Dedifferentiated amniotic fluid mesenchymal stem cell (primary cell): ENCODE measurements at regions not wholly inside any gene's neighbourhood (a gene's known extent, or its start where the extent isn't known, plus 50 kb on each side); places are given as distances from the start of the nearest gene placed in this dataset.

Experiments
- DNase-seq: peaks from one replicate; pipeline ENCODE4 v3.0.0-alpha.2; 2016; ENCODE audit errors: extremely low spot score

- no peak for DNase-seq
Measured at GRCh38 chr2:176388861-176389260, 119.6 kb downstream of the MTX2 start.

DNA sequence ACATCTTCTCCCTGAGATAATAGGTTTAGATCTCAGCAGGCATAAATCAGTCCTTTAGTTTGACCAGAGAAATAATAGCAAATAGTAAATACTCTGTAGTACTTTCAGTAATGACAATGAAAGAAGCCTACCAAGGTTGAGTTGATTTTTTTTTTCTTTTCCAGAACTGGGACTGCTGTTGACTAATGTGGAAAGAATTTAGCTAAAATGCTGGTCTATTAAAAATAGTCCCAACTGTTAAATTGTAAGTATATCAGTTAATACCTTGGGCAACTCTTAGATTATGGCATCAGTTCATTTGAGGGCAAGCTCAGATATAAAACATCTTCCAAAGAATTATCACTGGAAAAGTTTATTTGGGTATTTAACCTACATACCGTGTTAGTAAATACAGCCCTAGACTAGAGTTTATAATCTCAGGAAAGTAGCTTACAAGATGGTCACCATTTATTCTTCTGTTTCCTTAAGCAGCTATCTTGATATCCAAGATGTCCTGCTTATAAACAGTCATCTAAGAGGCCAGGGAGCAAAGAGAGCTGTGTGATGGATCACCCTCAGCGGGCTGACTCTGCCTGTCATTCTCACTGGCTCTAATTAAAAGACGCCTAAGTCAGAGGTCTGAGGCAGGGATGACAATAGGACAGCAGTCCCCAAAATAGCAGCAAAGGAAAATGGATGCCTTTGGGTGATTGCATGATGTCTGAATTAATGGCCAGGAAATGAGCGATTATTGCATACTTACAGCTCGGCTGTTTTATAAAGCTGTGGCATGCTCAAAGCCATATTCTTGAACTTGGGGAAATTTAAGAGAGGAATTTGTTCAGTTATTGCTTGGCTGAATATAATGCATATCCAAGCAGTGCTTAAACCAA is 121.3 kb downstream of the MTX2 start:
- DNase-seq, result no peak

DNA sequence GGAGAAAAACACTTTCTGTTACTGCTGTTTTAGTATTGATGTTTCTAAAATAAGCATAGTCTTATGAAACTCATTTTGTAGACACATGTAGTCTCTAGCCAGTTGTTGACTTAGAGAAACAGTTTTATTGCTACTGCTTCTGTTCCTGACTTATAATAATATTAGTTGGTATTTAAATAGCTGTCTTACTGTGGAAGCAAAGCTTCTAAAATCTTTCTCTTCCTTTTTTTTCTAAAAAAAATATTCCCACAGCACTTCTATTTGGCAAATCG is 121.8 kb downstream of the MTX2 start:
- no peak for DNase-seq

- DNase-seq, result no peak
Measured at GRCh38 chr2:176392249-176392648, 123.0 kb downstream of the MTX2 start.

DNA sequence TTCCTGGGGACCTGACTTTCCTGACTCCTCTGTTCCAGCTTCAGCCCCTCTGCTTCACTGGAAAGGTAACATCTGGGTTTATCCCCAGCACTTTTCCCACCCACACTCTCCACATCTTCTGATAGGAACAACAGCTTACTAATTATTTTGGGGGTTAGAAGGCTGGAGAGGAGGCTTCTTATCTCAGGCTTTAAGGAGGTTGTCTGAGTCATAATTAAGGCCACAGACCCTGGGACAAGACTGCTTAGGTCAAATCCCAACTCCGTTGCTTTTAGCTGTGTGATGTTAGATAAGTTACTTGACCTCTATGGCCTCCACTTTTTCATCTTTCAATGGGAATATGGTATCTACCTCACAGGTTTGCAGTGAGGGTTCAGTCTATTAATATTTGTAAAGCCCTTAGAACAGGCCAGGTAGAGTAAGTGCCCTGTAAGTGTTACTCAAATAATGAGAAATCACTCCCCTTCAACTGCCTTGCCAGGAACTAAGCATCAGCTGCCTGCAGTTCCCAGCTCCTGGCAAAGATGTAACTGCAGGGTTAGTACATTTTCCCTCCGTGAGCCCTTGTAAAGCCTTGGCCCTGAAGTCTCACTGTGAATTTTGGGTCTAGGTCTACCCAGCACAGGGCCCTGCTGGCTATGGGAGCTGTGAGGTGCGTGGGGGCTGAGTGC is 123.6 kb downstream of the MTX2 start:
- DNase-seq, result no peak

- no peak for DNase-seq
Measured at GRCh38 chr2:176395273-176395854, 126.1 kb downstream of the MTX2 start.

GRCh38 chr2:176398243-176399073 is 129.2 kb downstream of the MTX2 start:
- DNase-seq, result no peak

DNA sequence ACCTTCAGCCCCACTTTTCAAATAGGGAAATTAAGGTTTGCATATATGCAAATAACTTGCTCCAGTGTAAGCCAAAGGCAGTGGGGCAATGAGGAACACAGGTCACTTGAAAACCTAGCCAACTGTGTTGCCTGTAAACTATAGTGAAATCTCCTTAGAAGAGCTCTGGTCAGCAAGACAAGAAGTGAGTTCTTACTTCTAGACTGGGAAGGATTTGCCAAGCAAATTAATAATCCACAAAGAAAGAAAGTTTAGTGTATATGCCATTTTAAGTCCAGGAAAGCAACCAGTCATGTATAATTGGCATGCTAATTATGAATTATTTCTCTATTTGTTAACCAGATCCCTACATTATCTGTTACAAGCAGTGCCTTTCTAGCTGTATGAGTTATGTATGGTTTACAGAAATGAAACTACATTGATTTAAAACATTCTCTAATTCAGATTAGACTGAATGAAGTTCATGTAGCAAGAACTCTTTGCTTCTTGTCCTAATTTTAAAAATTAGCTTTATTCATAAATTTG is 129.9 kb downstream of the MTX2 start:
- no peak for DNase-seq

DNA sequence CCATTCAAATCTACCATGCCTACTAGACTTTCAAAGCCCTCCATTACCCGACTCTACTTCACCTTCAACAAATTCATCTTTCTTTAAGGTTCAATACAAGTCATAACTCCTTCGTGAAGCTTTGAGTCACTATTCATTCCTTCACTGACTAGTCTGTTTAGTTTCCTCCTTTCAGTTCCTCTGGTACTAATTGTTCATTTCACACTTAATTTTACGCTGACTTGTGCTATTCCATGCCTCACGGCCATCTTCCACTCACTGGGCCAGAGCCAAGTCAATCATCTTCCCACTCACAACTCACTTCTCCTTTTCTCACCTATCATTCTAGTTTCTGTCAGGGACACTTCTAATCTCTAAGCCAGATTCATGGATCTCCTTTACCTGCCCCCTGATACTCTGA is 136.2 kb downstream of the MTX2 start:
- DNase-seq, result no peak

DNA sequence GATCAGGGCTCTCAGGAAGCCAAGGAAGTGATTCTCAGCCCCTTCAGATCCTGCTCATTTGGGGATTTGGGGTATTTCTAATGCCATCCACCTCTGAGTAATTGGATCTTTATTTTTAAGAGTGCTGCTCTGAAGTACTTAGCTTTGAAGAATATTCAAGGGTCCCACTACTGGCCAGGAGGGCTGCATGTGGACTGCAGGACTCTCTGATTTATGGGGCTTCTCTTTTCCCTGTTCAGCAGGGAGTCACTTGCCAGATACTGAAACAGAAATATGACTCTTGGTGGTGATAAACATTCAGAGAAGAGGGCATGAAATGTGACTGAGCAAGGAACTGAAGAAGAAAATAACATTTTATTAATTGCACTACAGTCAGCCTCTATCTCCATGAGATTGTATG is 138.5 kb downstream of the MTX2 start:
- DNase-seq, result no peak

- DNase-seq, result no peak
Measured at GRCh38 chr2:176409671-176410070, 140.4 kb downstream of the MTX2 start.

DNA sequence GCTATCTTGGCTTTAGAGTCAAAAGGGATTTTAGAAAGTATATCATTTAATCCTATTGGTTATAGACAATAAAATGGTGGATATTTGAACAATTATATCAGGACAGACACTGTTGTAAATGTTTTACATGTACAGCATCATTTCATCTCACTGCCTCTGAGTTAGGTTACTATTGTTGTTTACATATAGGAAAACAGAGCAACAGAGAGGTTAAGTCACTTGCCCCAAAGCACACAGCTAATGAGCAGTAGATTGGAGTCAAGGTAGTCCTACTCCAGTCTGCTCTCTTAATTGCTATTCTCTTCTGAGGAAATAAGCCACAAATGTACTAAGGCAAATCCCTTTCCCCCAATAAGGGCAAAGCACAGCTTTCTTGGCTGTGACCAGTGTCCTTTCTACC is 142.9 kb downstream of the MTX2 start:
- DNase-seq, result no peak

GRCh38 chr2:176413786-176414185 is 144.5 kb downstream of the MTX2 start:
- no peak for DNase-seq

DNA sequence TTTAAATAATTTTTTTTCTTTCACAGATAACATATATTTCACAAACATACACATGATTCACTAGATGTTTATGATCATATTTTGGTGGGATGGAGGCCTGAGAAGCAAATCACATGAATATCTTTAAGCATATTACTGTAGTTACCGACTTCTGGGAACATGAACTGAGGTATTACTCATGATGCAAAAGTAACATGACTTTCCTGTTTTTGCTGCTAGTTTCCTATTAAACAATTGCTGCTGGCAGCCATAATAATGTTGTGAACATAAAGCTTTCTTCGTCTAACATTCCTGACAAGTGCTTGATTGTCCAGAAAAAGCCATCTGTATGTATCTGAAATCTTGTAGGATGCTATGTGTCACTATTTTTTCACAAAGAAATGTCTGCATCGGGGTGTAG is 145.4 kb downstream of the MTX2 start:
- no peak for DNase-seq

GRCh38 chr2:176415174-176415895 is 146.1 kb downstream of the MTX2 start:
- DNase-seq, result no peak

DNA sequence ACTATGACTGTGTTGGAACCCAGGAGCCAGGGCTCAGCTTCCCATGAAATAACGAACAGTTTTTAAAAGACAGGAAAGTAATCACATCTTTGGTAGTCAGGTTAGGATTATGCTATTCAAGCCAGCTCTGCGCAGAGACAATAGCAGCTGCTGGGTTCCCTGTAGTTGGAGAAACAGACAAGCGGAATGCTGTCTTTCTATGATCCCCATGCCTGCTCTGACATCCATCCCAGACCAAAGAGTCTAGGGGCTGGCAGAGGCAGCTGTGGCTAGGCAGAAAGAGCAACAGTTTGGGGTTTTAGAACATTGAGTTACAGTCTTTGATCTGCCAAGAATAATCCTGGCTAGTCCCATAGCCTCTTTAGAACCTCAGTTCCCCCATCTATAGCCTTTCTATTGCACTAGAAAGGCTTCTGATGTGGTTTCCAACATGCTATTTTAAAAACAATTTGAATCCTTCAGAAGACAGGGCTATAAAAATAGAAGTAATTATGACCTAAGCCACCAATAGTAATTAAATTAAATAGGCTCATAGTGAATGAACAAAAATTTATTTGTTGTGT is 146.8 kb downstream of the MTX2 start:
- no peak for DNase-seq

- no peak for DNase-seq
Measured at GRCh38 chr2:176418768-176419167, 149.5 kb downstream of the MTX2 start.

DNA sequence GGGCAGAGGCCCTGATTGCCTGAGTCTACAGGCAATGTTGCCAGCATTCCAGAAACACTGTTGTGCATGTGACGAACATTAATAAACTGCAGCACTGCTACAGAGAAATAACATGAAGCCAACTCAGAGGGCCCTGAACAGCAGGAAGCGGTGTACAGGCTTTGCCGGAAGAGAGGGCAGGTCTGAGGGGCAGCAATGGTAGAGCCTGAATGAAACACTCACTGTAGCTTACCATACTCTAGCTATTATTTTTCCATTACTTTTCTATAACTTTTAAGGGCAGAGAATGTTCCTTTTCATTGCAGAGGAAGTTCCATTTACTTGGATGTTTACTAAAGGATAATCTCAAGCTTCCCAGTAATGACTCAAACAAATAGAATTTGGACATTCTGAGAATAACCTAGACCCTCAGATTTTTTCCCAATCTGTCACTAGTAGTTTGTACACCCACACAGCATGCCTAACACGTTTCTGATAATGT is 150.4 kb downstream of the MTX2 start:
- peak; percentile 39 for DNase-seq

GRCh38 chr2:176421297-176422050 is 152.2 kb downstream of the MTX2 start:
- DNase-seq, result no peak

DNA sequence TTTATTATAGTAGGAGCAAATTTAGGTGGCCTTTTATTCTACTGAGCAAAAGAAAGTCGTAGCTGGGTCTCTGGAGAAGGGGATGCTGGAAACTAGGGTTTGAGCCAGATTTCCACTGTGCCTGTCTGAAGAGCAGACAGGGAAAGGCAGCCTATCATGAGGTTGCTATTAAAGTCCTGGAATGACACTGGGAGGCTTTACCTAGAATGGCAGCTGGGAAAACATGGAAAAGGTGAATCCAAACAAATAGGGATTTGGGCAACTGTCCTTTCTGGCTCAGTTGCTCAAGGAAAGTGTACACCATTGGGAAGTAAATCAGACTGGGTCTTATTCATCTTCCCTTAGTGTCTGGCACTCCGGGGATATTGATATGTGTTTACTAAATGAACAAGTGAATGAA is 154.6 kb downstream of the MTX2 start:
- no peak for DNase-seq
